D721Med (cell line): ENCODE measurements at regions not wholly inside any gene's neighbourhood (a gene's known extent, or its start where the extent isn't known, plus 50 kb on each side); places are given as distances from the start of the nearest gene placed in this dataset.

ENCODE experiments used
- DNase-seq: peaks from one replicate; pipeline ENCODE4 v3.0.0; 2011; ENCODE audit warnings: low spot score; ENCODE audit not compliant: insufficient read length
- FAIRE-seq: peaks from 2 replicates; lab custom pipeline; 2011; peaks lifted over from hg19 to GRCh38; lab: Jason Lieb, UNC
- CTCF ChIP-seq: IDR thresholded peaks from 2 replicates; pipeline ENCODE4 v1.5.1; 2012; ENCODE audit warnings: mild to moderate bottlenecking, control low read depth; ENCODE audit not compliant: insufficient read depth; ENCODE audit errors: missing control alignments

GRCh38 chr6:140181876-140182275 lies 807.4 kb upstream of the CITED2 start:
- FAIRE-seq: no peak
- DNase-seq: no peak
- no peak for TF ChIP-seq CTCF

- no peak for TF ChIP-seq CTCF
- FAIRE-seq (no peak), DNase-seq (no peak)
Measured at GRCh38 chr6:140180306-140180705, 805.9 kb upstream of the CITED2 start.

GRCh38 chr6:140178935-140179334 lies 804.5 kb upstream of the CITED2 start:
- TF ChIP-seq CTCF: no peak
- DNase-seq: no peak
- FAIRE-seq: no peak

GRCh38 chr6:140178520-140178919 lies 804.1 kb upstream of the CITED2 start:
- FAIRE-seq (no peak), DNase-seq (no peak)
- no peak for TF ChIP-seq CTCF

GRCh38 chr6:140176306-140176705 lies 801.9 kb upstream of the CITED2 start:
- no peak for FAIRE-seq
- no peak for TF ChIP-seq CTCF
- DNase-seq: no peak

- DNase-seq (no peak), FAIRE-seq (no peak)
- no peak for TF ChIP-seq CTCF
Measured at GRCh38 chr6:140175486-140175885, 801.0 kb upstream of the CITED2 start.

GRCh38 chr6:140174524-140174923 lies 800.1 kb upstream of the CITED2 start:
- no peak for TF ChIP-seq CTCF
- FAIRE-seq (no peak), DNase-seq (no peak)
